ENCODE measurements at regions not wholly inside any gene's neighbourhood (a gene's known extent, or its start where the extent isn't known, plus 50 kb on each side); places are given as distances from the start of the nearest gene placed in this dataset.

- TF ChIP-seq CTCF (IDR thresholded peaks at IDR 0.05) (no peak), EZH2 (IDR thresholded peaks at IDR 0.05) (no peak), EZH2phosphoT487 (IDR thresholded peaks at IDR 0.05) (no peak)
These were observed 274.1 kb downstream of the ADAMTS20 start for GRCh38 chr12:43277651-43278540.
